NCI-H1092 (cell line): ENCODE measurements at regions not wholly inside any gene's neighbourhood (a gene's known extent, or its start where the extent isn't known, plus 50 kb on each side); places are given as distances from the start of the nearest gene placed in this dataset.
"Not testable (repeated sequence)": the region's sequence is repeated elsewhere in the genome, so short reads cannot be mapped to it uniquely, and the experiment has no call there.

Source experiments
- DNase-seq: peaks from one replicate; lab custom pipeline; 2025; lab: John Stamatoyannopoulos, UW

GRCh38 chr2:128414946-128415778, 96.5 kb upstream of the HS6ST1 start:
- DNase-seq, result no peak

- DNase-seq, result no peak
Measured at GRCh38 chr2:128415779-128416061, 97.1 kb upstream of the HS6ST1 start.

GRCh38 chr2:128416109-128416785, 97.6 kb upstream of the HS6ST1 start:
- no peak for DNase-seq

- no peak for DNase-seq
Measured at GRCh38 chr2:128416806-128417205, 98.1 kb upstream of the HS6ST1 start.

GRCh38 chr2:128417264-128417663, 98.6 kb upstream of the HS6ST1 start:
- DNase-seq, result not testable (repeated sequence)

- DNase-seq, result no peak
Measured at GRCh38 chr2:128420131-128420530, 101.5 kb upstream of the HS6ST1 start.

- no peak for DNase-seq
Measured at GRCh38 chr2:128420776-128421175, 102.1 kb upstream of the HS6ST1 start.

GRCh38 chr2:128421286-128421685, 102.6 kb upstream of the HS6ST1 start:
- no peak for DNase-seq

- DNase-seq, result no peak
Measured at GRCh38 chr2:128421861-128422311, 103.2 kb upstream of the HS6ST1 start.

GRCh38 chr2:128422571-128422970, 103.9 kb upstream of the HS6ST1 start:
- DNase-seq, result no peak

GRCh38 chr2:128423788-128424165, 105.1 kb upstream of the HS6ST1 start:
- DNase-seq, result no peak

GRCh38 chr2:128424406-128425171, 105.9 kb upstream of the HS6ST1 start:
- DNase-seq, result no peak

GRCh38 chr2:128425216-128425615, 106.5 kb upstream of the HS6ST1 start:
- no peak for DNase-seq

- no peak for DNase-seq
Measured at GRCh38 chr2:128425731-128426620, 107.3 kb upstream of the HS6ST1 start.

GRCh38 chr2:128427413-128427755, 108.7 kb upstream of the HS6ST1 start:
- DNase-seq, result no peak

- DNase-seq, result no peak
Measured at GRCh38 chr2:128428415-128428814, 109.7 kb upstream of the HS6ST1 start.

- DNase-seq, result no peak
Measured at GRCh38 chr2:128432423-128432822, 113.8 kb upstream of the HS6ST1 start.

GRCh38 chr2:128433911-128434550, 115.4 kb upstream of the HS6ST1 start:
- DNase-seq, result no peak

GRCh38 chr2:128435576-128436478, 117.2 kb upstream of the HS6ST1 start:
- no peak for DNase-seq

- no peak for DNase-seq
Measured at GRCh38 chr2:128436479-128437203, 118.0 kb upstream of the HS6ST1 start.
